Embryonic facial prominence (tissue), 1 donor: ENCODE measurements at regions not wholly inside any gene's neighbourhood (a gene's known extent, or its start where the extent isn't known, plus 50 kb on each side); places are given as distances from the start of the nearest gene placed in this dataset.

ENCODE experiments used
- DNase-seq: peaks from one replicate; pipeline ENCODE4 v3.0.0-alpha.2; 2016; ENCODE audit errors: extremely low spot score

DNA sequence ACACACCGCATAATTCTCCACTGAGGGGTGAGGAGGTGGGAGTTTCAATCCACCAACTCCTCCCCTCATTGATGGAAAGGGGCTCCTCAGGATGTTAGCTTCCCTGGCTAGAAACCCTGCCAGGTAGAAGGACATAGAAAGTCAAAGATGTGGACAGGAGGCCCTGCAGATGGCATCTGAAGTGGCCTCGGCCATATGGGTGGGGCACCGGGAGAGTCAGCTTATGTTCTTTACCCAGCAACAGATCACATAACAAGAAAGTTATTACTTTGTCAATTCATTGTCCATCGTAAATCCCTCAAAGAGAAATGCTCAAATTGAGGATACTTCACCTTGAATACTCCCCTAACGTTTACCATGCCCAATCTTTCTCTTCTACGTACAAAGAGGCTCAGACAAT is 97.3 kb upstream of the ARHGEF3 start:
- DNase-seq, result no peak

DNA sequence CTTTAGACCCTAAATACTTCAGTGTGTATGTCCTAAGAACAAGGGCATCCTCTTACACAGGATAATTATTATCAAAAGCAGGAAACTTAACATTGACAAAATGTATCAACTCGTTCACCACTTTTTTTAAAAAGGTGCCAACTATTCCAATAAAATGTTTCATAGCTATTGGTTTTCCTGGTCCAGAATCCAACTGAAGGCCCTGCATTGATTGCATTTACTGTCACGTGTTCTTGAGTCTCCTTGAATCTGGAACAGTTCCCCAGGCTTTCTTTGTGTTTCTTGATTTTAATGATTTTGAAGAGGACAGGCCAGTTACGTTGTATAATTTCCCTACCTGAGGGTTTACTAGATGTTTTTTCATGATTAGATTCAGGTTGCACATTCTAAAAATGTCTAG is 94.6 kb upstream of the ARHGEF3 start:
- no peak for DNase-seq

DNA sequence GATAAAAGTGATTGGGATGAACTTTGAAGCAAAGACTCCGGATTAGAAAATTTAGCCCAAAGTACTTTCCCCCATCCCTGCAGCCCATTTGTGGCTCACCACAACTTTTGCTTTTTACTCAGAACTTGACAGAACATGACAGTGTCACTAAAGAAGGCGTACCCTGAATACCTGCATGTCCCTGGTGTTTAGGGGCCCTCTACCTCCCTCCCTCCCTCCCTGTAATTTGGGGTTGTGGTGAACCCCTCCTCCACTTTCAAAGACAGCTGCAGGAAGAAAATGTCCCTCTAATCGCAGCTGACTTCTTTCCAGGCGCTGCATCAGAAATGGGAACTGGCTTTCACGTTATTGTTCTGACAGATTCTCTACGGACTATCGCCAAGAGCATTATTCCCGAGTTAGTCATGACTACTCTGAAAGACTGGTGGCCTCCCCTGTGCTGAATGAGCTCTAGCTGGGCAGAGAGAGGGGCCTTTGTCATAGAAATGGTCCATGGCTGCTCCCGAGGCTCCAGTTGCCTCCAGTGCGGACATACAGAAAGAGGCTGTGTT is 93.2 kb upstream of the ARHGEF3 start:
- DNase-seq, result no peak

DNA sequence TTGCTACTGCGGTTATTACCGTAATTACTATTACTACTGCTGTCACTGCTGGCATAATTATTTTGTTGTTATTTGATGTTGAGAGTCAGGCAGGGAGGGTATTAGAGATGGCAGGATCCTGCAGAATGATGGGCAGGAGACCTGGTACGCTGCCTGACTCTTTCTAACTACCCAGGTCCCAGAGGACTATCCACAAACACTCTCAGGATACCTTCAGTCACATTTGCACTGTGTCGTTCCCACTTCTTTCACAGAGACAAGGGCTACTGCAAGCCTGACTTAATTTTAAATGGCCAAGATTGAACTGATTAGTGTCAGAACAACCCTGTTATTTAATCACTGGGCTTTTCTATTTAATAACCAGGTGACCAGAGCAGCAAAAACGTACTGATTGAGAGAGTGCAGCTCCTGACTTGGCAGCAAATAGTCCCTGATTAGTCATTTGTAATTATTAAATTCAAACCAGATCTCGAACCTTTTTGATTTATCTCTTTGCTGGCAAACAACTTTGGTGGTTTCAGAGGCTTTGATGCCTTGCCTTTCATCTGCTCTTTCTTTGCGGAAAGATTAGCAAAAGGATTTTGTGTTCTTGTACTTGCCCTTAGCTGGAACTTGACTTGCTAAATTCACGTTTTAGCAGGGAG is 88.8 kb upstream of the ARHGEF3 start:
- DNase-seq, result no peak

DNA sequence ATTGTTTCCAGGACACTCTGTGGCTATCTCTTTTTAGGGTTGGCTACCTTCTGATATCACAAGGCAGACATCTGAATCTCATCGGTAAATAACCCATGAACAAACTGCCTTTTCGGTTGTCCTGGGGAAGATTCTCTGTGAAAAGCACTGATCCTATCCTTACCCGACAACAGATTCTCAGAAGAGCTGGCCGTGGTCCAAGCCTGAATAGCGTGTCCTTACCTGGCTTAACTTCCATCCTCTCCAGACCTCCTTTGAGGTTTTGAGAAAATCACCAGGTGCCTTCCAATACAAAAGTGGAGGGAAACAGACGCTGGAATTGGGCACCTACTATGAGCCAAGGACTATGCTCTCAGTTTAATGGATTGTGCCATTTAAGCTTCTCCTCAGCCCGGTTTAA is 87.4 kb upstream of the ARHGEF3 start:
- no peak for DNase-seq

DNA sequence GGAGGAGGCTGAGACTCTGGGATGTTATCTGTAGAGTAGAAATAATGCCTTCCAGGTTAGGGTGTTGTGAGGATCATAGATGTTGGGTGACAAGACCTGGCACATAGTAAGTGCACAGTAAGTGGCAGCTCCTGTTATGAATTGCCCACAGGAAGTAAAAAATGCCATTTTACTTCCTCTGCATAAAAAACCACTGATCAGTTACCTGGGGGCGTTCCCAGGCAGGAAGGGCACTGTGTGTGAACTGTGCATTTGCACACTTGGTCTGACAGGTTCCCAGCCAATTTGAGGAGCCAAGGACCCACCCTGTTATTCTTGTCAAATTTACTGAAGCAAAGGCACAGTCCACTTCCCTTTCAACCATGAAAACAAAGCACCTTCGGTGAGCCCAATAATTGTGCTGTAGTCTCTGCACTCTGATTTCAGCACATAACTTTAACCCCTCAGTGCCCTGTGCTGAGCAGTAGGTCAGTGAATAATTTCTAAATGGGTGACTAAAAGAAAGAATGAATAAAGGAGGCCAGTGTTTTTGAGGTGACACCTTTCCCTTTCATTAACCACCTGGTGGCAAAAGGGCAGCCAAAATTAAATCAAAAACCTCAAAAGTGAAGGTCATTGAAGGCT is 85.8 kb upstream of the ARHGEF3 start:
- no peak for DNase-seq

DNA sequence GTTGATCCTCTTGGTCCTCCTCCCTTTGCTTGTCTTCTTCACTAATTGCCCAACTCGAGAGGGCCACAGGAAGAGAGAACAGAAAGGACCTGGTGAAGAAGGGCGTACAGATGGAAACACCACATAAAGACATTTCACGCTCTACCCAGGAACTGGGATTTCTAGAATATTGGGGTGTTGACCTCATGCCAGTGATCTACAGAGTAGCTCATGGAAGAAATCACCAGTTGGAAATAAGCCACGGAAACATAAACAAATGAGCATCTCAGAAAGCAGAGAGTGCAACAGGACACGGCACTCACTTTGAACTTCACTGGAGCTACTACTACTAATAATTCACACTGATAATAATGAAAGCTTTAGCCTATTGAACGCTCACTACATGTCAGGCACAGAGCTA is 84.6 kb upstream of the ARHGEF3 start:
- no peak for DNase-seq

DNA sequence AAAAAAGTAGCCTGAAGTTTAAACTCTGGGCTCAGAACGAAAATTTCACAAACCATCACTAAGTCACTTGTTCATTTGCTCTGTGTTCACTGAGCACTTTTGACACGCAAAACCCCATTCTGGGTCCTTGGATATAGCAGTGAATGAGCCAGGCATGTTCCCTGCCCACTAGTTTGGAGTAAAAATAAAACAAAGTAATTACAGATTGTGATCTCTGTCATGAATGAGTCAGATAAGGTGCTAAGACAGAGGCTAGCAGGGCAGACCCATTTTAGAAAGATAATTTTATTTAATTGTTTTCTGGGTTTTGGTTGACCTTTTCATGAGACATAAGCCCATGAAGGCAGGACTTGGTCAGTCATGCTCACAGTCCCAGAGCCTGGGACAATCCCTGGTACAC is 84.1 kb upstream of the ARHGEF3 start:
- DNase-seq, result no peak

DNA sequence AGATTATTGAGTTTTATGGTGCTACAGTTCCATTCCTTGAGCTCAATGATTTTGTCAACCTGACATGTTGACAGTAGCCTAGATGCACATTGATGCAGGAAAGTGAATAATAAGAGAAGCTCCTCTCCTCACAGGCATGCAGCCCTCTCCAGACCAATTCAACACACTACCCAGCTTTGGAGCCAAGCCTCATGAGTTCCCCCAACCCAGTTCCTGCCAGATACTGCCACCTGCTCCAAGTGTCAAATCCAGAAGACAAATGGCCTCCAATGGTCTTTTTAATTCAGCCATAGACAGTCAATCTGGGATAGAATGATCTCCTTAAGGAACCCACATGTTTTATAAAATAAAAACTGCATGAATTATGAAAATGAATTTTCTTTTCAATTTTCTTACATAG is 83.7 kb upstream of the ARHGEF3 start:
- no peak for DNase-seq

DNA sequence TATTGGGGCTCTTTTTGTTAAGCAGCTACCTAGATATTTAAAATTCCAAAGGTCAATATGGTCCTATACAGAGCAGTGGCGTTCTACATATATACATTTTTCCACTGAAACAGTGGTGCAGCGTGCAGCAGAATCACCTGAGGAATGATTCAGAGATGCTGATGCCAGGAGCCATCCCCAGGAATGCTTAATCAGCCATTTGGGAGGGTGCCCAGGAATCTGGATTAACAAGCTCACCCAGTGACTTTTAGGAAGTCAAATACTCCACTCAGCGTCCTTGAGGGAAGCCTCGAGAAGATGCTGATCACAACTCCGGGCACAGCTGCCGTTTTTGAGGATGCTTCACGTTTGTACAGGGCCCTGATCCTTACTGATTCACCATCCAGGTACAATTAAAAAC is 82.6 kb upstream of the ARHGEF3 start:
- no peak for DNase-seq

DNA sequence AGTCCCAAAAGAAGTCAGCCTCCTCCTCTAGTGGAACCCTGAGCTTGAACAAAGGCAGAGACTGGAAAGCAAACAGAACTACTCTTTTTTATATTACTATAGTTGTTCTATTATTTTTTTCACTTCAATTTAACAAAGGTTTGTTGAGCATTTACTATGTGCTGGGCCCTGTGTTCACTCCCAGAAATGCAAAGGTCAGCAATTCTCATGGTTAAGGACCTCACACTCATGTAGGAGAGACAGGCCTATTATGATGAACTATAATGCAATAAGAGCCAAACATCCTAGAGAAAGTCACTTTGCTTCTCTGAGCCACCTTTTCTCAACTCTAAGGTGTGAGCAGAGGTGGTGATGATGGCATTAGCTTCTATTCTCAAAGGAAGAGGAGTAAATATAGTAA is 82.1 kb upstream of the ARHGEF3 start:
- no peak for DNase-seq

DNA sequence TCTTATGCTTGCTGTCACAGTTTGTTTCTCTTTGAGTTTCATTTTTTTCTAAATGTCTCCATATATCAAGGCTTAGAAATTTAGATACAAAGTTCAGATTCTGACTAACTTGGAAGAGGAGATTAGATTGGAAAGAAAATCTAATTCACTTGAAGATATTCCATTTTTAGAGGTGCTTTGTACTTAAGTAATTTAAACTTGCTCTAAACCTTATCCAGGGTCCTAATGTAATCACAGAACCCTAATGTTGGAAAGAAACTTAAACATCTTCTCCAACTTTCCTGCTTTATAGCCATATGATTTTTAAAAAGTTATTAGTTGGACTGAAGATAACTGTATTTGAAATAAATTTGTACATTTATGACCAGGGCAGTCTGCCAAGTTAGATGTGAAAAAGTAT is 81.1 kb upstream of the ARHGEF3 start:
- DNase-seq, result no peak

DNA sequence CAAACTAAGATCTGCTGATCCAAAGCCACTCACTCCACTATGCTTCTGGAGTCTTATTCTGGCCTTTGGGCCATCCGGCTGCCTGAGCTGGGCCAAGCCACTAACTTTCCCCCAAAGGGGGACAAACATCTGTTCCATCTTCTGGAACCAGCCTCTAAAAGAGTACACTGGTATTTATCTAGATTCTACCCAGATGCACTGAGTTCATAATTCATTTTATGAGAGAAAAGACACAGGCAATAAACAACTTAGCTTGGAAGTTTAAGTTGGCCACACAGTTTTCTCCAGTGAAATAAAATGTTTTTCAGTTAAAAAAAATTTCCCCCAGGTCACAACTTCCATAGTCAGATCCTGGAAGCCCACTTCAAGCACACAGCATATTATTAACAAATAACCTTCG is 80.1 kb upstream of the ARHGEF3 start:
- DNase-seq, result no peak

DNA sequence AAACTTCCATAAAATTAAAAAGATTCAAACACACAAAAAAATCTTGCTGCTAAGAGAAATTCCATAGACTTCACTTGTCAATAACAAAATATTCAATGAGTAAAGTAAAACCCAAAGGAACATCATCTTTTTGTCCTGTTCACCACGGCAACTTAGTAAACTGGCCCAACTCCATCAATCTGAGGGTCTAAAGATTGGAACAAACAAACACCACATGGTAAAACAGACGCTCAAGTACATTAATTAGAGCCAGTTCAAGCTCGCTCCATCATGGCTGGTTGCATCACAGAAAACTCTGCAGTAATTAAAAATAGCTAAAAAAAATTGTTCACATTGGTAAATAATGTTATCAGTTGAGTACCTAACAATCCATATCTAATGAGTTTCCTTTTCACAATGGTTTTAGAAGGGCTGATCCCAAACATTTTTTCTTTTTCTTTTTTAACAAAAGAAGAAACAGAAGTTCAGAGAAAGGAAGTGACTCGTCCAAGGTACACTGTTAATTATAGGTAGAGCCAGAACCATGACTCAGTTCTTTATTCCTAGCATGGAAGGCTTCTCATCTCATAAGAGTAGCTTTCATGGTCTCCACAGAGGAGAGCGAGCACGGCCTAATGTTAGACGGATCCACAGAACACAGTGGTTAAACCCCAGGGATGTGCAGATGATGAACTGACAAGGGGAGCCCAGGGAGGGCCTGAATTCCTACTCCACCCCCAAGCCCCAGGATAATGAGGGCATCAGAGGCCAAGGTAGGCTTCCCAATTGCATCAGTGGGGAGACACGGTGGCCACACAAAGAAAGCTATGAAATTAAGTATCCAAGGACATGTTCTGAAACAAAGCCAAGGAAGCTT is 79.2 kb upstream of the ARHGEF3 start:
- DNase-seq, result no peak

DNA sequence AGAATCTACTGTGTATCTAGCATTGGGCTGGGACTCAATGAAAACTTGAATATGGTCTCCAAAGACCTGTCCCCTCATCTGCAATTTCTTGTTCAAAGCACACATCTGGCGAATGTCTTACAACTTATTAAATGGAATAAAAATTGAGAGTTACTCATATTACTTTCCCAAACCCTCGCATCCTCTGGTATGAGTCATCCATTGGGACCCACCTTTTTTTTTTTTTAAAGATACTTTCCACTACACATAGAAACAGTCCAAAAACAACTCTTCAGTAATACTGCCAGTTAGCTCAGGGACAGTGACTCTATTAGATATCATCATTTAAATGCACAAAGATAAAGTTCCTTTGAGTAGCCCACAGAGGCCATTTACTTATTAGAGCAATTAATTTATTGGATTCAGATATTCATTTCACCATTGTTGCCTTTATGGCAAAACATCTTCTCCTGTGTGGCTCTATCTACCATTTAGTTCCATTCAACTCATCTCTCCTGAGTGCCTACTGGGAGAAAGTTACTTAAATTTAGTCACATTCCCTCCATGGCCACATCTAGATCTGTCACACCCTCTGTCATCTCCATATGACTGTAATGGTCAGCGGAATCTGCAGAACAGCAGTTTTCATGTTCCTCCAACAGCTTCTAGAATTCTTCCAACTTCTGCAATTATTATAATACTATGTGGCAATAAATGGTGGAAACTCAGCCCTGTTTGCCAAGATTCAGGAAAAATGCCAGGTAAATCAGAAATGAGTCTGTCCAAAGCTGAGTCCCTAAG is 77.9 kb upstream of the ARHGEF3 start:
- no peak for DNase-seq

DNA sequence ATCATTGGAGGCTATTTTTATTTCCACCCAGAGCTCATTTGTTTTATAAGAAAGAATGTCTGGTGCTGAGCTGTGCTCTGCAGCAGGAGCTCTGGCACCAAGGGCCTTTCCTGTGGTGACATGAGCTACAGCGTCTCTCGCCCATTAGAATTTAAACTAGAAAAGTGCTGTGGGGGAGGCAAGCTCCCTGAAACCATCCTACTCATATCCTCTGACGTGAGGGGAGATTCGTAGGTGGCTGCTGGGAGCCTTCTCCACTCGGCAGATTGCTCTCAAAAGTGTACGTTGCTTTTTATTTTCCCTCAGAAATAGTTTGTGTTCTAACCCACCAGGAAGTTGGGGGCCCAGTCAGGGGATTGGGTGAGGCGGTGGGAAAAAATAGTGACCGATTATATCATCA is 76.3 kb upstream of the ARHGEF3 start:
- DNase-seq, result no peak

DNA sequence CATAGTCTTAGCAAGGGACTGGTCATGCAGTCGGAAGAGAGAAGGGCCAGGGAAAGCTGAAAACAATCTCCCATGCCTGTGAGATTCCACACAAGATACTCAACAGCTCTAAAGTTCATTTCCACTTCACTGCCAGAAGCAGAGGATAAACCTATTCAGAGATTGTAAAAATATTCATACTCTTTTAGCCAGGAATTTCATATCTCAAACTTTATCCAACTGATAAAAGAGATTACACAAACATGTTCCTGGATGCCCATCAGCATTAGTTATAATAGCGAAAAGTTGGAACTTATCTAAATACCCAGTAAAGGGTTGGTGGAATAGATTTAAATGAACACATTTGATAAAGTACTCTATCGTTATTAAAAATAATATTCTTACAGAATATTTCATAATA is 75.2 kb upstream of the ARHGEF3 start:
- DNase-seq, result no peak

DNA sequence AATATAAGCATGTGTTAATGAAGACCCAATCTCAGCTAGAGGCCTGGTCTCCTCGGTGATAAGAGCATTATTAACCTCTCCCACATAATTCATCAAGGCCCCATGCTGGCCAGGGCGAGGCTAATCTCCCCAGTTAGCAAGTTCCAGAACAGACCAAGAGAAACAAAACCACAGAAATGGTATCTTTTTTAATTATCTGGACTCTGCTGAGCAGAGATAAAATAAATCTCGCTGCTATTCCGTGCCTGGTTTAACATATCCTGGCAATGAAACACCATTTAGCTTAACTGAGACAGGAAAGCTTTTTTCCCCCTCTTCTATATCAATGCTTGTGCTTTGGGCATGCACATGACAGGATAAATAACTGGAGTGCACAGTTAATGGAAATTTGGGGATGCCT is 72.5 kb upstream of the ARHGEF3 start:
- DNase-seq, result no peak

DNA sequence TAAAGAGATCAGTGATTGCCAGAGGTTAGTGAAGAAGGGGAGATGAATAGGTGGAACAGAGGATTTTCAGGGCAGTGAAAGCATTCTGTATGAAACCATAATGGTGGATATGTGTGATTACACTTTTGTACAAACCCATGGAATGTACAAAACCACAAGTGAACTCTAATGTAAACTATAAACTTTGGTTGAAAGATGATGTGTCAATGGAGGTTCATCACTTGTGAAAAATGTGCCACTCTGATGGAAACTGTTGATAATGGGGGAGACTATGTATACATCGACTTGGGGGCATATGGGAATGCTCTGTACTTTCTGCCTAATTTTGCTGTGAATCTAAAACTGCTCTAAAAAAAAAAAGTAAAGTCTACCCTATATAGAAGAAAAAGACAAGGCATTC is 68.7 kb upstream of the ARHGEF3 start:
- no peak for DNase-seq

DNA sequence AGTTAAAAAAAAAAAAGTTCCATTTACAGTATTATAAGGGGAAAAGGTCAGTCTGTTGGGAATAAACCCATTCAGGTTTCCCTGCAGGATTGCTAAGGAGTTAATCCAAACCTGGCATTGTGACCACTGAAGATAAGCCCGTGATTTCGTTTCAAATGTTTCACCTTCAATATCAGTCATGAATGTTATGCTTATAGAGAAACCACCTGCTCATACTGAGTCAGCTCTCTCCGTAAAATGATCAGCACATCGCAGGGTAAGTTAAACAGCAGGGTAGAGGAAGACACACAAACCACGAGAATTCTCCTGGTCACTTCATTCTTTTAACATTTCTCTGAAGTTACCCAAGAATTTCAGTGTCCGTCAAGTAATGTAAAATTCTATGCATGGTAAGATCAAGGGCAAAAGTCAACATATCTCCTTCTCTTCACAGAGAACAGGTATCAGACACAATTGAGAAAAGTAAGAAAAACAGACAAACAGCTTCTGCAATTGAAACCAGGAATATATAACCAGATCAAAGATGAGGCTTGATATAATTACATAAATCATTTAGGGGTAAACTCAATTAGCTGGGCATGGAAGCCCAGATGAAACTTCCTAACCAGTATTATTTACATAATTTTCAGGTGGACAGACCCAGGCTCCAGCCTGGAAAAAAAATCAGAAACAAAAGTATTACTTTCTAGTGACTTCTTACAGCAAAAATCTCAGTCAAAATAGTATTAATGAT is 67.6 kb upstream of the ARHGEF3 start:
- DNase-seq, result no peak

DNA sequence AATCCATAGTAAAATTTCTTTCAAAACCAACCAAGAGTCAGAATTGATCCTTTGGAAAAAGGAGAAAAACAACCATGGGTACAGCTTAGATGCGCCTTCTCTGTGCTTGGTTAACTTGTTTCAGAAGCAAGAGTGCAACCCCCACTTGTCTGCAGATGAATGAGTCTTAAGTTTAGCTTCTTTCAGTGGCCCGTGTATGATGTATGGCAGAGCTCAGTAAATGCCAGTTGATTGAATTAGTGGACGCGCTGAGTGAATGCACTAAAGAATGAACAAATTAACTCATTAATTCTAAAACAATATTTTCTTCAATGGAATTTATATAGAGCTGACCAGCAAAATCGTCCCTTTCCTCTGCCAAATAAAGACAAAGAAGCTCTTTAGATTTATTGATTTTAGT is 67.0 kb upstream of the ARHGEF3 start:
- no peak for DNase-seq
